Ecto neural progenitor cell (in vitro differentiated cells): ENCODE measurements at regions not wholly inside any gene's neighbourhood (a gene's known extent, or its start where the extent isn't known, plus 50 kb on each side); places are given as distances from the start of the nearest gene placed in this dataset.
"Not testable (repeated sequence)": the region's sequence is repeated elsewhere in the genome, so short reads cannot be mapped to it uniquely, and the experiment has no call there.

ENCODE experiments used
- DNase-seq: peaks from one replicate; pipeline ENCODE4 v3.0.0-alpha.2; 2018; ENCODE audit warnings: low spot score

DNA sequence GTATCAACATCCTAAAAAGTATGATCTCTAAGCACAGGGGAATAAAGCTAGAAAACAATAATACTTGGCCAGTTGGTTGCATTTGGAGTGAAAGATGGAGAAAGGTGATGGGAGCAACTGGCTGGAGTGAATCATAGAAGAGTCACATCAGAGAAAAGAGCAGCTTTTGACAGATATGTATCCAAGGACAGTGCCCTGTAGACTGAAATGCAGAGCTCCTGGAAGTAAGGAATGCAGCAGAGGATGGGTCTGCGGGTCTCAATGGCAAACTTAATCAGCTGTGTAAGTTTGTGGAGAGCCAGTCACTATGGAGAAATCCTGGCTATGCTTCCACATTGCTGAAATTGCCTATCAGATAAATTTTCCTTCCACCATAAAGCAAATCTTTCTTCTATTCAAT lies 218.1 kb upstream of the PRNP start:
- DNase-seq = no peak

DNA sequence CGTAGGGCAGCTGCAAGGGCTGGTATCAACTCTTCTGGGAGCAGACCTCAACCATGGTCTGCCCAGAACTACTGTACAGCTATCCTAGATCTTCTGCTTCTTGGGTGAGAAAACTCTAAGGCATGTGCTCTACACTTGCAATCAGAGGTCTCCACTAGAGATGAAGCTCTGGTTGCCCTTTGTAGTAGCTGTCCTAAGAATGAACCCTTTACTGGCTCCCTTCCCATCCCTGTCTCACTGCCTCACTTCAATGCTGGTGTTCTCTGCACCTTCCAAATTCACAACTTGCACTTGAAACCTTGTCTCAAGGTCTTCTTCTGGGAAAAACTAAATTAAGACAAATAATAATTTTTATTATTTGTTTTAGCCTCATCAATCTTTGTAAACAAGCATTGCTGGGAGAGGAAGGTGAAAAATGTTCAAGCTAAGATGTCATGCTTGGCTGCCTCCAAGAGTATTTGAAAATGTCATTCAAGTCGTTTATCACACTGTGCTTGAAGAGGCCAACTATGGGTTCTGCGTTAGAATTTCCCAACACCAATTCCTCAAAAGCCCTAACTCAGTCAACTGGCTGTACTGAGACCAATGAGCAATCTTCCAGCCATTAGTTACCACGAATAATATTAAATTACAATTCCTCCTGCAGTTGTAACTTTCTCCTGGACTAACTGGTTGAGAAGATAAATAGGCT lies 216.9 kb upstream of the ADRA1D start:
- DNase-seq = no peak

GRCh38 chr20:4465212-4465611 lies 216.1 kb upstream of the ADRA1D start:
- DNase-seq = no peak

DNA sequence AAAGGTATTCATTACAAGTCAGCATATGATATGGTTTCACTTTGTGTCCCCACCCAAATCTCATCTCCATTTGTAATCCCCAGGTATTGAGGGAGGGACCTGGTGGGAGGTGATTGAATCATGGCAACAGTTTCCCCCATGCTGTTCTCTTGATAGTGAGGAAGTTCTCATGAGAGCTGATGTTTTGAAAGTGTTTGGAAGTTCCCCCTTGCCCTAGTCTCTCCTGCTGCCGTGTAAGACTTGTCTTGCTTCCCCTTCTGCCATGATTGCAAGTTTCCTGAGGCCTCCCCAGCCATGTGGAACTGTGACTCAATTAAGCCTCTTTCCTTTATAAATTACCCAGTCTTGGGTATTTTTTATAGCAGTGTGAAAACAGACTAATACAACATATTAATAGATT lies 213.7 kb upstream of the ADRA1D start:
- not testable (repeated sequence) for DNase-seq

- DNase-seq = no peak
These were observed 210.0 kb upstream of the ADRA1D start for GRCh38 chr20:4459081-4459480.

DNA sequence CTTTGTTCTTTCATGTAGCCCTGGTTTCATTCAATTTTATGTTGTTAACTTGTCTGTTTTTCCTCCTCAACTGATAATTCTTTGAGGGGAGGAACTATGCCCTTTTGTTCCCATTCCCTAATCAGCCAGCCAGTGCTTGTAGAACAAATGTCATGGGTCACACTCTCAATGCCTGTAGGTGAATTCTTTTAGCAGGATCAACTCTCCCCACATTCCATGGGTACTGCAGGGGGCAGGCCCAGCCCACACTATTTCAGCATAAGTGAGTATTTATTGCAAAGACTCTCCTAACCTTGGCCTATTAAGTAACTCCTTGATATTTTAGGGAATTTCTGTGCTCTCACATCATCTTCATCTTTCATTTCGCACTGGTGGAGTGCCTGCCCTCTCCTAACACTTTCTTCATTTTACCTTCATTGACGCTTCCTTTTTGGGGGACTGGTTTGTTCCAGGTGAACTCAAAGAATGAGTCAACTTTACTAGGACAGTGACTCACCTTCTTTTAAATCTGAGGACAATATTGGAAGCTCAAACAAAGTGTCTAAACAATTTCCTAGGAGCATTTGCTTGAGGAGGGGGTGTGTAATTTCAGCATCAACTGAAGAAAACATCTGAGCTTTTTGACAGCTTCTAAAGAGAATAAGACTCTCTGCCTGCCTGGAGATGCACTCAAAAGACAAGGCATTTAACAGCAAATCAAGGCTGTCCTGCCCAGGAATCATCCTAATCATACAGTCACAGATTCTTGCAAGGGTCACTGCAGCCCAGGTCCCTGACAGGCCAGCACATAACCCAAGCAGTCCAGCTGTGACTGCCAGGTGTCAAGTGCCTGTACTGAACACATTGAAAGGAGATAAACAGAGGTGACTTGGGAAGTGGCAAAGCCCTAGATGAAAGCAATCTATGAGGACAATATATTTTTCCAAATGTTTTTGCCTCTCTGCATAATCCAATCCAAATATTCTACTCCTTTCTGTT lies 208.8 kb upstream of the ADRA1D start:
- DNase-seq = no peak

DNA sequence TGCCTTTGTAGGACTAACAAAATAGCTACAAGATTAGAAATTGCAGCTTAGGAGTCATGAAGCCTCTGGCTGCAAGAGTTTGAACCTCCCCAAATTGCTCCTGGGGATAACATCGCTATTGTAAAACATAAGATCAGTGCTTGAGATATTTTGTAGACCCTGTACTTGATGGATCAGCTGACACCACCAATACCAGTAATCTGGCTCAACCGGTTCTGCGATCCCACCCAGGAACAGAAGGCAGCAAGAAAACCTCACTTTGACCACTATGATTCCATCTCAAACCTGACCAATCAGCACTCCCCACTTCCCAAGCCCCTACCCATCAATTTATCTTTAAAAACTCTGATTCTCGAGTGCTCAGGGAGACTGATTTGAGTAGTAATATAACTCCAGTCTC lies 206.9 kb upstream of the ADRA1D start:
- no peak for DNase-seq

DNA sequence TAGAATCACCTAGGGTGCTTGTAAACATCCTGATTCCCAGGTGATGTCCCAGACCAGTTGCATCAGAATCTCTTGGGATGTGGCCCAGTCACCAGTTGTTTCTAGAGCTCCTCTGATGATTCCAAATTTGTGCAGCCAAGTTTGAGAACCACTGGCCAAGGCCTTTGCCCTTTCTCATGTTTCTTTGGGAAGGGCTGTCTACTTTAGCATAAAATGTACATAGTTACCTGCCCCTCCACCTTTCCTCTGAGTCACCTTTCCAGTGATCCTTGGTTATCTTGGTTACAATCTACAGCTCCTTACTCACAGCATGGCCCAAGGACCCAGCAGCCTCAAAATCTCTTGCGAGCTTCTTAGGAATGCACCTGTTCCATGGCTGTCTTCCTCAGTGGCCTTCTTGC lies 206.2 kb upstream of the ADRA1D start:
- DNase-seq = no peak

GRCh38 chr20:4454111-4454510 lies 205.0 kb upstream of the ADRA1D start:
- no peak for DNase-seq

- no peak for DNase-seq
These were observed 204.3 kb upstream of the ADRA1D start for GRCh38 chr20:4453359-4453758.

DNA sequence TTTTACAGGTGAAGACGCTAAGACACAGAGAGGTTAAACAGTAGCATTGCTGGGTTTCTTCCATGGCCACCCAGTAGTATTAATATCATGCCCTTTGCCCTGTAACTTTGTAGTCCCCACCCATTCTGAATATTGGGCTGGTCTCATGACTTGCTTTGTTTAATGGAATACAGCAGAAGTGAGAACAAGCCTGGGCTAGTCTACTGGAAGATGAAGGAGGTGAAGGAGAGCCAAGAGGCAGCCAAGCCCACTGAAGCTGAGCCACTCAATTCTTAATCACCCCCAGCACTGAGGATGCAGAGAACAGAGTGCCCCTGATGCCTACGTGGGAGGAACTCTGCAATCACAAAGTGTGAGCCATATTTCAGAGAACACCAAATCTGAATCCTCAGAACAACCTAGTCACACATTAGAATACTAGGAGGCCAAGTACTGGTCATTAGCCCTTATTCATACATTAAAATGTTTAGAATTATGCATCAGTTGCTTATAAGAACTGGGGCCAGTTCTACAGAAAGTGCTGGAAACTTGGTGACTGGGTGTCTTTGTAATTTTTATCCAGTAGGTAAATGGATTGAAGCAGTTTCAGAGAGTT lies 202.5 kb upstream of the ADRA1D start:
- no peak for DNase-seq

DNA sequence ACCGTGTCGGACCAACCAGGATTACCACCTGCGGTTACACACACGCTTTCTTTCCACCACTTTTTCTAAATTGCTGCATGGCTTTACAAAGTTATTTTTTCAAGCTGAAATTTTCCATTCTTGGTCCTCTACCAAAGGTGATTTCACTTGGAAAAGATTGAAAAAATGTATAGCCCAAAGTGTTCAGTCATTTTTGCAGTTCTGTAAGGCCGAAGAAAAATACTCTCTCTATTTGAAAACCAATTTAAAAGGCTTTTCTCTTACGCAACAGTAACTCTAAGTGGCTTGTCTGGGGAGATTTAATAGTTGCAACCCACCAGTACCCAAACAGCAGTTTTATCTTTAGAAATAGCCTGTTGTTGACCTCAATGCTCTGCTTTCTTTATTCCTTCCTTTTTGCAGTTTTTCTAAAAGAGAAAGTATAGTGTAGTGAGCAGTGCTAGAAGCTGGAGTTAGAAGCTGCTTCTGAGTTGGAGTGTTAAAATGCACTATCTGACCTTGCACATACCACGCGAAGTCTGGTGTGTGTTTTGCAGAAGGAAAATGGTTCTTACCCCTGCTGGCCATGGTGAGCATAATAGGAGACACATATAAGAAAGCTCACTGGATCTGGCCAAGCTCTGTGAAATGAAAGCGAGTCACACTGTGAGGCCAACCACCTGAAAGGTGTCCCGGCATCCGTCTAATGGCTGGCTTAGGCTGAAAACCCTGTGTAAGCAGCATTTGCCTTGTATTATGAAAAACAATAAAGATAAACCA lies 201.0 kb upstream of the ADRA1D start:
- DNase-seq = no peak

DNA sequence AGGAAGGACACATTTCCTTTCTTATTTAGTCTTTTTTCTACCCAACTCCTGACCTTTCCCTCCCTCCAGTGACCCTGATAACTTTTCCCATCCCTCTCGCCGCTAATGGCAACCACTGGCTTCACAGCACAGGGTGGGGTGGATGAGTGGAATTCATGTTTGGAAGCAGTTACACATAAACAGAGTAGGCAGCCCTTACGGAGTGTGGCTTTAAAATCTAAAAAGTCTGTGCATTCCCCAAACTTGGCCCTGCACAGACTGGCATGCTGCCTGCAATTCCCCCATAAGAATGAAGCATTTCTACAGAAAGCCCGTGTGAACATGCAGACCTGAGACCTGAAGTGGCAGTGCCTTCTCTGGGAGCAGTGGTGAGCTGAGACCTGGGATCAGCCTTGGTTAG lies 196.7 kb upstream of the ADRA1D start:
- no peak for DNase-seq

- DNase-seq = no peak
These were observed 196.2 kb upstream of the ADRA1D start for GRCh38 chr20:4445331-4445730.

DNA sequence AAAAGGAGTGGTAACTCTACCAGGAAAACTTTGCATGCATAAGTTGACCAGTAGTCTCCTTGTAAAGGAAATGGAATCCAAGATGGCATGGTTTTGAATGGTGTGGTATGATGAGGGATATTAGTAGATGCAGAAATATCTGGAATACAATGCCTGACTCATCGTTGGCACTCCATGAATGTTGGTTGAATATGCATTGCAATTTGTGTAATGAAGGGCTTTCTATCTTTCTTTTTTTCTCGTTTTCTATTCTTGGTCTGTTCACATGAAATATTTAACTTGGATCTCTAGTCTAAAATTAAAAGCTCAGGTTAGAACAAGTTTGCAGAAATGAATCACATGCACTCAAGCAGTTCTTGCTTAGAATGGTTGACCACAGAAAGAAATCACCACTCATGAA lies 195.3 kb upstream of the ADRA1D start:
- no peak for DNase-seq

DNA sequence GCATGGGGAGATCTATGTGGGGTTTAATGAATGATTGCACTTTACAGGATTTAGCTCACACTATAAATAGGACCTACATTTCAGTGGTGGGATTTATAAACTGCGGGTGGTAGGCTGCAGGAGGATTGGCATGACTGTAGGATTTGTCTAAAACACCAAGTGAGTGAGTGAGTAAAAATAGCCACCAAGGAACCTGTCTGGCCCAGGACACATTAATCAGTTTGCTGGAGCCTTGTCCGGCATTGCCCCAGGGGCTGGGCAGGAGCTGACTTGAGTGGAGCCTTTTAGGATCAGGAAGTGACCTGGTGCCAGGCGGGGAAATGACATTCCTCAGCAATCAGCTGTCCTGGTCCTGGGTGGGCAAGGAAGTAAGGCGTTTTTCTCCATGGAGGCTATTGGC lies 193.9 kb upstream of the ADRA1D start:
- DNase-seq = no peak

DNA sequence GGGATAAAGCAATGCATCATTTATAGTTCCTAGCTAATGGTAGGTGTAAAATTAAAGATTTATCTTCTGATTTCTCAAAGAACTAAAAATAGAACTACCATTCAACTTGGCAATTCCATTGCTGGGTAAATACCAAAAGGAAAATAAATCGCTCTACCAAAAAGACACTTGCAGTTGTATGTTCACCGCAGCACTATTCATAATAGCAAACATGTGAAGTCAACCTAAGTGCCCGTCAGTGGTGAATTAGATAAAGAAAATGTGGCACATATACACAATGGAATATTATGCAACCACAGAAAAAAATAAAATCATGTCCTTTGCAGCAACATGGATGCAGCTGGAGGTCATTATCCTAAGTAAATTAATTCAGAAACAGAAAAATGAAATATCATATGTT lies 192.8 kb upstream of the ADRA1D start:
- DNase-seq = no peak

GRCh38 chr20:4441191-4441590 lies 192.1 kb upstream of the ADRA1D start:
- DNase-seq = no peak

DNA sequence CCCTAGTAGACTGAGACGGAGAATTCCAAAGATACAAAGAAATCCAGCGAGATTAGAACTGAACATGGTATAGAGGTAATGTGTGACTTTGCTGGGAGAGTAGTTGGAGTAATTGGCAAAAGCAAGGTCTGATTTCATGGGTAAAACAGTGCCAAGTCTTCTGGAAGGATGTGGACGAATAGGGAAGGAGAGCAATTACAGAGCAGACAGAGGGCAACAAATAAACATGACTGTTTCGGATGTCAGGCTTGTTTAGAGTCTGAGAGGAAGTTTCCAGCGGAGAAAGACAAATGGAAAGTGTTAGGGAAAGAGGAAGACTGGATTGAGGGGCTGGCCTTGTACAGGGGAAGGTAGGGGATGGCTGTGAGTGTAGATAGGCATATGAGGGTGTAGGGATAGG lies 190.4 kb upstream of the ADRA1D start:
- no peak for DNase-seq

- DNase-seq = no peak
These were observed 188.0 kb upstream of the ADRA1D start for GRCh38 chr20:4437131-4437530.

DNA sequence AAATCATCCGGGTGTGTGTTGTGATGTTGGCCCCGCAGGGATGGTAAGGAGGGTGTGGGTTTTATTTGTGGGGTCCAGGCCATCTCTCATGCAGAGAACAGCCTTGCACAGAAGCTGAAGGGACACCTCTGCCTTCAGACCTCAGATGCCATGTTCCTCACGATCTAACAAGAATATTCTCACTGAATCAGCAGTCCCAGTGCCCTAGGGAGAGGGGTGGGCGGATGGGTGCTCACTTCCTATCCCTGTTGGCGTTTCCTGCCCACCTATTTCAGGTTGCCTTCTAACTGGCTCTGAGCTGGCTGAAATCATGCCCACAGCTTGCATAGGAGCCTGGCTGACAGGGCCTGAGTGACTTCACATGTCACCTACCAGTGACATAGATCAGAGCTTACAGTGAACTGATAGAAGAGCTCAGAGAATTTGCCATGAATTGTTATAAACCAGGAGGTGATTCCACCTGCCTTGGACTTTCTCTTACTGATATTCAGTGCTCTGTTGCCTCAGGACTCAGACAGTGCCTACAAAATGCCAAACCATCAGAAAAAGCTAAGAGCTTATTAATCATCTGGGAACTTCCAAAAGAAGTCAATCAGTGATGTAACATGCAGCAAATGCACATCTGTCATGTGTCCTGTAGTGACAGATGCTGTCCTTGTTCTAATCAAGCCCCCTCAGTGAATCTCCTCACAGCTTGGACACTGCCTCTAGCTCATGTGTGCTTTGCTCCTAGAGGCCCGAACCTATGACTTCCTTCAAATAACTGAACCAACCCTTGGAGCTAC lies 186.8 kb upstream of the ADRA1D start:
- DNase-seq = no peak

- DNase-seq = no peak
These were observed 186.1 kb upstream of the ADRA1D start for GRCh38 chr20:4435225-4435624.
